ENCODE measurements at regions not wholly inside any gene's neighbourhood (a gene's known extent, or its start where the extent isn't known, plus 50 kb on each side); places are given as distances from the start of the nearest gene placed in this dataset.
"Not testable (repeated sequence)": the region's sequence is repeated elsewhere in the genome, so short reads cannot be mapped to it uniquely, and the experiment has no call there.

- H3K4me3 Mint-ChIP-seq; H3K27ac Mint-ChIP-seq; H3K9me3 Mint-ChIP-seq; H3K36me3 Mint-ChIP-seq; H3K27me3 Mint-ChIP-seq (ENCODE audit: low read depth); H3K4me1 Mint-ChIP-seq; DNase-seq (ENCODE audit: low spot score in 2 of 2, unreplicated experiment in 2 of 2): not testable (repeated sequence)
Measured at GRCh38 chr4:4084171-4084570, 142.6 kb downstream of the OTOP1 start.

- H3K4me1 Mint-ChIP-seq; H3K27me3 Mint-ChIP-seq (ENCODE audit: low read depth); H3K9me3 Mint-ChIP-seq; DNase-seq (ENCODE audit: low spot score in 2 of 2, unreplicated experiment in 2 of 2); H3K36me3 Mint-ChIP-seq; H3K4me3 Mint-ChIP-seq; H3K27ac Mint-ChIP-seq: not testable (repeated sequence)
Measured at GRCh38 chr4:4089716-4090419, 136.9 kb downstream of the OTOP1 start.

- not testable (repeated sequence) for DNase-seq (ENCODE audit: low spot score in 2 of 2, unreplicated experiment in 2 of 2); H3K4me1 Mint-ChIP-seq; H3K27ac Mint-ChIP-seq; H3K27me3 Mint-ChIP-seq (ENCODE audit: low read depth); H3K4me3 Mint-ChIP-seq; H3K9me3 Mint-ChIP-seq; H3K36me3 Mint-ChIP-seq
Measured at GRCh38 chr4:4090720-4091119, 136.0 kb downstream of the OTOP1 start.

GRCh38 chr4:4092159-4092558, 134.6 kb downstream of the OTOP1 start:
- not testable (repeated sequence) for DNase-seq (ENCODE audit: low spot score in 2 of 2, unreplicated experiment in 2 of 2); H3K36me3 Mint-ChIP-seq; H3K27ac Mint-ChIP-seq; H3K4me1 Mint-ChIP-seq; H3K9me3 Mint-ChIP-seq; H3K4me3 Mint-ChIP-seq; H3K27me3 Mint-ChIP-seq (ENCODE audit: low read depth)

- DNase-seq (ENCODE audit: low spot score in 2 of 2, unreplicated experiment in 2 of 2); H3K27ac Mint-ChIP-seq; H3K36me3 Mint-ChIP-seq; H3K4me1 Mint-ChIP-seq; H3K9me3 Mint-ChIP-seq; H3K4me3 Mint-ChIP-seq: not testable (repeated sequence)
- H3K27me3 Mint-ChIP-seq (ENCODE audit: low read depth), result peaks cover 12% of the 10 kb centered on the region
Measured at GRCh38 chr4:4099610-4100009, 127.1 kb downstream of the OTOP1 start.

DNA sequence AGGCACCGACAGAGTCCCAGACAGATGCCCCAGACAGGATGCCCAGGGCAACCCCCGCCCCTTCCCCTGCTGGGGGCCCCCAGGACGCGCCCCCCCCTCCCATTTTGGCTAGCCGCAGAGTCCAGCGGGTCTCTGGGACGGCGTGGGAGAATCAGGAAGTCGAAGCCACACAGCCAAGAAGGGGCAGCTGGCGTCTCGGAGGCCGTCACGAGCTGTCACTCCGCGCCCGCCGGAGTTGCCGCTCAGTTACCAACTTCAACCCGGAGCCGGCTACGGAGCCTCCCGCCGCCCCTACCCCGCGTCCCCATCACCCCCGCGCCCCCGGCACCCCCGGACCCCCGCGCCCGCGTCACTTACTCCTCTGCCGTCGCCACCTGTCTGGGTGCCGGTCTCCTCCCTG, 119.8 kb downstream of the OTOP1 start:
- Mint-ChIP-seq H3K4me3 (peak overlapping the region; percentile 66), H3K27me3 (ENCODE audit: low read depth) (peaks cover 59% of the 10 kb centered on the region)
- H3K4me1 Mint-ChIP-seq; H3K36me3 Mint-ChIP-seq; DNase-seq (ENCODE audit: low spot score in 2 of 2, unreplicated experiment in 2 of 2); H3K9me3 Mint-ChIP-seq; H3K27ac Mint-ChIP-seq: not testable (repeated sequence)

- TF ChIP-seq, protein P1, sequence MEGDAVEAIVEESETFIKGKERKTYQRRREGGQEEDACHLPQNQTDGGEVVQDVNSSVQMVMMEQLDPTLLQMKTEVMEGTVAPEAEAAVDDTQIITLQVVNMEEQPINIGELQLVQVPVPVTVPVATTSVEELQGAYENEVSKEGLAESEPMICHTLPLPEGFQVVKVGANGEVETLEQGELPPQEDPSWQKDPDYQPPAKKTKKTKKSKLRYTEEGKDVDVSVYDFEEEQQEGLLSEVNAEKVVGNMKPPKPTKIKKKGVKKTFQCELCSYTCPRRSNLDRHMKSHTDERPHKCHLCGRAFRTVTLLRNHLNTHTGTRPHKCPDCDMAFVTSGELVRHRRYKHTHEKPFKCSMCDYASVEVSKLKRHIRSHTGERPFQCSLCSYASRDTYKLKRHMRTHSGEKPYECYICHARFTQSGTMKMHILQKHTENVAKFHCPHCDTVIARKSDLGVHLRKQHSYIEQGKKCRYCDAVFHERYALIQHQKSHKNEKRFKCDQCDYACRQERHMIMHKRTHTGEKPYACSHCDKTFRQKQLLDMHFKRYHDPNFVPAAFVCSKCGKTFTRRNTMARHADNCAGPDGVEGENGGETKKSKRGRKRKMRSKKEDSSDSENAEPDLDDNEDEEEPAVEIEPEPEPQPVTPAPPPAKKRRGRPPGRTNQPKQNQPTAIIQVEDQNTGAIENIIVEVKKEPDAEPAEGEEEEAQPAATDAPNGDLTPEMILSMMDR (IDR thresholded peaks at IDR 0.05; ENCODE audit: unreplicated experiment), result peak; percentile 50
- not testable (repeated sequence) for H3K36me3 Mint-ChIP-seq, H3K4me1 Mint-ChIP-seq, H3K27ac Mint-ChIP-seq, H3K9me3 Mint-ChIP-seq
- peak; percentile 50 to 78 for DNase-seq (ENCODE audit: low spot score in 2 of 2, unreplicated experiment in 2 of 2)
- H3K27me3 Mint-ChIP-seq (ENCODE audit: low read depth), result peaks cover 59% of the 10 kb centered on the region
- H3K4me3 Mint-ChIP-seq, result peak overlapping the region; percentile 50
Measured at GRCh38 chr4:4107411-4108107, 119.2 kb downstream of the OTOP1 start.

- H3K27ac Mint-ChIP-seq; H3K4me3 Mint-ChIP-seq; H3K9me3 Mint-ChIP-seq; DNase-seq (ENCODE audit: low spot score in 2 of 2, unreplicated experiment in 2 of 2); H3K36me3 Mint-ChIP-seq; H3K4me1 Mint-ChIP-seq: not testable (repeated sequence)
- peaks cover 30% of the 10 kb centered on the region for H3K27me3 Mint-ChIP-seq (ENCODE audit: low read depth)
Measured at GRCh38 chr4:4115381-4115780, 111.3 kb downstream of the OTOP1 start.

GRCh38 chr4:4116901-4117300, 109.8 kb downstream of the OTOP1 start:
- not testable (repeated sequence) for H3K4me1 Mint-ChIP-seq; H3K36me3 Mint-ChIP-seq; H3K9me3 Mint-ChIP-seq; DNase-seq (ENCODE audit: low spot score in 2 of 2, unreplicated experiment in 2 of 2); H3K27ac Mint-ChIP-seq; H3K4me3 Mint-ChIP-seq
- H3K27me3 Mint-ChIP-seq (ENCODE audit: low read depth), result peaks cover 26% of the 10 kb centered on the region

DNA sequence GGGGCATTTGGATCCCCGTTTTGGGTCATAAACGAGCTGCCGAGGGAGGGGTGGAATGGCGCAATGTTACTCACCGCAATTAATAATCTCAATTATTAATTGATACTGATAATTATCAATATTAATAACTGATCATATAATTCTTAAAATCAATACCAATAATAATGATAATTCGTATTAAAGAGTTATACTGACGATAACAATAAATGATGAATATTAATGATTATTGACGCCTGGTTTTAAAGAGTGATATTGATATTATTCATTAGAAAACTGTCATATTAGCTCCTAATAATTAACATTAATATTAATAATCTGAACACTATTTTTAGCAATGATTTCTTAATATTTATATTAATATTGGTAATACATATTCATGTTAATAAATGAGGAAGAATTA, 92.4 kb downstream of the OTOP1 start:
- H3K9me3 Mint-ChIP-seq; H3K4me1 Mint-ChIP-seq; H3K36me3 Mint-ChIP-seq; DNase-seq (ENCODE audit: low spot score in 2 of 2, unreplicated experiment in 2 of 2); H3K27ac Mint-ChIP-seq; H3K4me3 Mint-ChIP-seq: not testable (repeated sequence)
- H3K27me3 Mint-ChIP-seq (ENCODE audit: low read depth), result peaks cover 35% of the 10 kb centered on the region

DNA sequence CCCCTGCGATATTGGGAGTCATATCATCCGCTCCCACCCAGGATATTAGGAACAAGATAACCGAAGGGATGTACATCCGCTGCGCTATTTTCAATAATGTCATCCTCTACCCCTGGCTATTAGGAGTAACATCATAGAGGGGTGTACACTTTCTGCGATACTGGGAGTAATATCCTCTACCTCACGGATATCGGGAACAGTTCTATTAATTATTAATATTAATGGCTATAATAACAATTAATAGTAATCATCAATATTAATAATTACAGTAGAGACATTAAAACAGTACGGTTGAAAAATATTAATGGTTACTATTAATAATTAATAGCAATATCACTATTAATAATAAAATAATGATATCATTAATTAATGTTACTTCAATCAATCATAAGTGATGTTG, 90.1 kb downstream of the OTOP1 start:
- not testable (repeated sequence) for H3K4me3 Mint-ChIP-seq; H3K27ac Mint-ChIP-seq; H3K9me3 Mint-ChIP-seq; H3K4me1 Mint-ChIP-seq; H3K36me3 Mint-ChIP-seq; DNase-seq (ENCODE audit: low spot score in 2 of 2, unreplicated experiment in 2 of 2)
- peaks cover 29% of the 10 kb centered on the region for H3K27me3 Mint-ChIP-seq (ENCODE audit: low read depth)

Data from mesothelial cell of epicardium (in vitro differentiated cells).